Heart left ventricle (tissue), 13 donors: ENCODE measurements at regions not wholly inside any gene's neighbourhood (a gene's known extent, or its start where the extent isn't known, plus 50 kb on each side); places are given as distances from the start of the nearest gene placed in this dataset.

Source experiments
- CTCF ChIP-seq, 12 donors: fragments of 200-600 bp; sonication (generic) in 4 of 12; IDR thresholded peaks; one replicate each; pipeline versions ENCODE4 v1.5.0 to v1.8.0; 2018 to 2022; ENCODE audit warnings: antibody characterized with exemption in 12 of 12, mild to moderate bottlenecking in 5 of 12
- POLR2A ChIP-seq, 2 donors: fragments of 450-650 bp; IDR thresholded peaks; one replicate each; pipeline ENCODE4 v1.6.1; 2017; ENCODE audit warnings: antibody characterized with exemption in 2 of 2, mild to moderate bottlenecking in 2 of 2, moderate library complexity in 2 of 2
- donor health status: ischemic (EF 13 %, LVEDD 7.1; RV severe dilation, severe dysfunction).
- donor health status: DM: no; HTN: yes; CAD: no.
- donor health status: DM: no; HTN: no; CAD: no.
- donor health status: ischemic (EF 25% LVEDD 6.9; RV normal size, moderate dysfunction).
- donor health status: ischemic (EF 25% LVEDD 5.7; RV mildly dilated, moderate dysfunction).
- donor health status: ischemic (EF 35%, LVEDD 5.7; RV mildly dilated, moderate dysfunction).
- donor health status: nonischemic (EF 11% LVEDD 7.7; RV severe dilation, severe dysfunction).
- donor health status: DM: yes; HTN: yes; CAD: no.
- donor health status: PGD.
- donor health status: ischemic (EF 29% LVEDD 5.4; RV normal size, mild dysfunction).
- donor health status: nonischemic (EF 23%, LVEDD 6.1; RV moderate dilation, normal function).

DNA sequence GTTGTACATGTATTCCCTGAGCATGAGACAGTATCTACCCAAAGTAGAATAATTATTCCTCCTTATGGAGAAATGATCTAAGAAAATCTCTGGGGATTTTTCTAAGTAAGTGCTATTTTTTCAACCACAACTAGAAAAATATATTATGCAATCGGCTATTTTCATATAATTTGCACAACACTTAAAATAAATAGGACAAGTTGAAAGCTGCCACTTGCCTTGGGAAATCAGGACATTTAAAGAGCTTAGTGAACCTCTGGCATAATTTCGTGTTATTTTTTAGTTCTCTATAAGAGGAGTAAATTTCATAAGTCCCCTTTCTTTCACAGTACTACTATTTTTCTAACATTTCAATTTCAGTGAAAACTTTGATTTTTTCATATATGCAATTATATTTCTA, 672.1 kb downstream of the OTOL1 start:
- TF ChIP-seq CTCF (IDR thresholded peaks at IDR 0.05) (no peak), POLR2A (IDR thresholded peaks at IDR 0.05) (no peak)
